COLO668 (cell line): ENCODE measurements at regions not wholly inside any gene's neighbourhood (a gene's known extent, or its start where the extent isn't known, plus 50 kb on each side); places are given as distances from the start of the nearest gene placed in this dataset.

Experiments
- DNase-seq: peaks from one replicate; lab custom pipeline; 2025; ENCODE audit not compliant: unreplicated experiment; lab: John Stamatoyannopoulos, UW

GRCh38 chr13:34217343-34218025 lies 399.5 kb downstream of the RFC3 start:
- no peak for DNase-seq

GRCh38 chr13:34223984-34224383 lies 406.0 kb downstream of the RFC3 start:
- DNase-seq = no peak

DNA sequence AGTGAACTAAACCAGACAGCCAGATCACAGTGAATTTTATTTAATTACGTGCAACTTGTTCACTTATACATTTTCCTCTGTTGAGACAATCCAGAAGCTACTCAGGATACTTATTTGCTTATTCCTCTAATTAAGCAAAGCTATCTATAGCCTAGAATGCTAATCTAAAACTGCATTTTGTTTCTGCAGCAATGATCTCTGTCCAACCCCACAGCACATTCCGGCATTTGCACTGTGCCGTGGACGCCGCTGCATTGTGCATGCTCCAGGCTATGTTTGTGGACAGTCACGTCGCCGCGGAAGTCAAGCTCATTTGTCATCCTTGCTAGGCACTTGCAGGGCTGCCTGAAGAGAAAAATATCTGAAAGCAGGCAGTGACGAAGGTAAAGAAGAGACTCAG lies 406.9 kb downstream of the RFC3 start:
- no peak for DNase-seq

DNA sequence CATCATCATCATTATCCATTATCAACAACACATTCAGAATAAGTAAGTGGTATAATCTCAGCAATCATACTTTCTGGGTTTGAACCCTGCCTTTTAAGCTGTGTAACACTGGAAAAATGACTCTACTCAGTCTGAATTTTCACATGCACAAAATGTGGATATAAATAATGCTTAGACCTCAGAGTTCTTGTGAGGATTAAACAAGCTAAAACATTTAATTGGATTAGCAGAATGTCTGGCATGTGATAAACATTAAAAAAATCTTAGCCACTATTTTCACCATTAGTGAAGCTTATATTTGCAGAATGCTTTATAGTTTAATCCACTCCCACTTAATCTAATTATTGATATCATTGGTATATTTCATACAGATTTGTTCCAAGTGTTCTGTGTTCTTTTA lies 412.3 kb downstream of the RFC3 start:
- DNase-seq = no peak

DNA sequence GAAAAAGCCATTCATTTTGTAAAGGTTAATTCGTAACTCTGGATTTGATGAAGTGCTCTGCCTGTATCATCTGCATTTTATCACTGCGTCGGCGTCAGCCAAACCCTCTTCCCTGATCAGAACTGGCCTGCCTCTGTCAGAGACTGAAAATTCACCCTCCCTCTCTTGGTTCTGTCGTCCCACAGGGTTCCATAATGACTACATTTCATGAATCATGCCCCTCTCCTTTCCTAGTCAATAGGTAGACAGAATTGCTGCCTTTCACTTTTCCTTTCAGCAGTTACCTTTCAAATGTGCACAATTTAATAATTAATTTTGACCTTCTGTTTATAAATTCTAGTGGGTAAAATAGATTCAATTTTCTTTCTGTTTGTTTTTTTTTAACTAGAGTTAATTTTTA lies 423.4 kb downstream of the RFC3 start:
- DNase-seq = no peak

GRCh38 chr13:34243403-34243802 lies 425.5 kb downstream of the RFC3 start:
- no peak for DNase-seq

GRCh38 chr13:34246511-34246910 lies 428.6 kb downstream of the RFC3 start:
- no peak for DNase-seq

GRCh38 chr13:34247596-34247995 lies 429.6 kb downstream of the RFC3 start:
- no peak for DNase-seq

DNA sequence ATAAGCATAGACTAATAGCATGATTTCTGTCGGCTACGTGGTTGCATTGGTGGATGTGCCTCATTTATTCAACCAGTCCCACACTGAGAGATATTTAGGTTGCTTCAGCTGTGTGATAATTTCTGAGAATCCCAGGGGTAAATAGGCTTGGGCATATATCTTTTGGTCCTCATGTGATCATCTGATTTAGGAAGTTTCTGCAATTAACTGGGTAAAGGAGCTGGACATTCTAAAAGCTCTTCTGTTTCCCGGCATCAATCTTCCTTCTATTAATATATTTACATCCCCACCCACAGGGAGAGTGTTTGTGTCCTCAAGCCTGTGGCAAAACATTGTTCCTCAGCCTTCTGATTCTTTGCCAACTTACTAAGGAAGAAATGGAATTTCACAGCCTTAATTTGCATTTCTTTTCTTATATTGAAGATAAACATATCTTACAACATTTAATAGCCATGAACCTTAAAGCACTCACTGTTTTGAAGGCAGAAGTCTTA lies 431.6 kb downstream of the RFC3 start:
- DNase-seq = no peak

- no peak for DNase-seq
Observed at GRCh38 chr13:34250151-34250670, 432.3 kb downstream of the RFC3 start.

DNA sequence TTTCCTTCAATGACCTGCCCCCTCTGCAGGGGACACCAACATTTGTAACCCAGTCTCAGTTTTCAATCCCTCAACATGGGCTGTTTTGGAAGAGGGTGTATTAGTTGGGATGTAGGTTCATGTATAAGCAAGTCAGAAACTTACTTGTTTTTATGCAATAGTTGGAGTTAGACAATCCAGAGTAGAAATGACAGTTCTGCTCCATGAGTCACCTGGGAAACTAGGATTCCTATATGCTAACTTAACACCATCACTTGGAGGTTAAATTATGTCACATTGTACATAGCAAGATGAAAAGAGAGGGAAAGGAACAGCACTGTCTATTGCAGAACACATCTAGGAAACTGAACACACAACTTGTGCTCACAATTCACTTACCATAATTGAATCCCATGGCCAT lies 436.4 kb downstream of the RFC3 start:
- no peak for DNase-seq

DNA sequence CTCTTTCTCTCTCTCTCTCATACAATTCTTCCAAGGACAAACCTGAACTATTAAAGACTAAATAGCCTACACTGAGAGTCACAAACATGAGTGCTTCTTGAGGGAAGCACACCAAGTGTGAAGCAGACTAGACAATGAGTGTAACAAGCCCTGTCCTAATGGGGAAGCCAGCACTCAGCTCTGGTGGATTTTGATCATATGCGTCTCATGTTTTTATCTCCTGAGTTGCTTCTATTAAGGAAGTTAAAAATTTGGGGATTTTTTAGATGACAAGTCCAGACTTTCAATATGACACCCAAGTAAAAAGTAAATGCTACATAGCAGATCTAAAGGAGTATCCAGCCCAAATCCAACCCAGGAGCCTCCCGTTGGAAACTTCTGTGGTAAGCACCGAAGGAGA lies 437.8 kb downstream of the RFC3 start:
- DNase-seq = no peak

DNA sequence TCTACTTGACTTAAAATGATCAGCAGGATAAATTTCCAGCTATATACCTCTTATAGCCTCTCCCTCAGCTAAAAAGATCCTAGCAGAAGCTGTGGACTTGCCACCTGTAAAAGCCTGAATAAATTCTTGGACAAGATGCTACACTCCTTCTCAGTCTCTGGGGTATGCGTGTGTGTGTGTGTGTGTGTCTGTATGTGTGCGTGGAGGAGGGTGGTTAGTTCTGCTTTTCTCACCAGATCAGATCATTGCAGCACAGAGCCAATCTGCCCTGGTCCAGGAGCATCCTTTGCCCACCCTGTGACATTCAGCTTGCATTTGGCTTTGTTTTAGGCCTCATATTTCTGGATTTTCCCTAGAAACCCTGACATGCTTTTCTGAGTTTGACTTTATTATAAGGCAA lies 438.3 kb downstream of the RFC3 start:
- no peak for DNase-seq

- no peak for DNase-seq
Observed at GRCh38 chr13:34257966-34258365, 440.0 kb downstream of the RFC3 start.

DNA sequence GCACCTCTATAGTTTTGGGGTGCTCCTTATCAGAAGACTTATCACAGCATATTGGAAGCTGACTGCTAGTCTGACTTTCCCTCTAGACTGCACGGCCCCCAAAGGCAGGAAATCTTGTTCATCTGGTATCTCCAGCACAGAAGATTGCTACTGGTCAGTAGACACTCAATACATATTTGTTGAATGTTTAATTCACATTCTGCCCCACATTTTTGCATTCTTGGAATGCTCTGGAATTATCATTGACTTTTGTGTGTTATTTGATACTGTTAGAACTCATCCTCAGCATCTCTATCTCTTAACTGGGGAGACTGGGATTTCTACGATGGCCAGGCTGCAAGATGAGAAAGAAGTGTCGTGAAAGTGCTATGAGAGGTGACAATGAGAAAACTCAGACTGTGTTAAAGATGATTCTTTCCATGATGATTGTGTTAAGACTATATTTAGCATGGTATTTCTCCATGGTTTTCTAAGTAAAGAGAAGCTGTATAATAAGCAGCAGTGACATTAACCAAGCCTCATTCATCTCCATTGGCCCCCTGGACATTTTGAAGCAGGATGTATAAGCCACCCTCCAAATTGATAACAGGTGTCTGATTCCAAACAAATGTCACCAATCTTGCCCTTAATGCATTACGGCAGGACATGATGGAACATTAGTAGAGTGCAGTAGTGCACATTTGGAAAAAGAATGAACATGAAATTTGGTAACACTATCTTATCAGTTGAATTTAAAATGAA lies 440.9 kb downstream of the RFC3 start:
- no peak for DNase-seq

DNA sequence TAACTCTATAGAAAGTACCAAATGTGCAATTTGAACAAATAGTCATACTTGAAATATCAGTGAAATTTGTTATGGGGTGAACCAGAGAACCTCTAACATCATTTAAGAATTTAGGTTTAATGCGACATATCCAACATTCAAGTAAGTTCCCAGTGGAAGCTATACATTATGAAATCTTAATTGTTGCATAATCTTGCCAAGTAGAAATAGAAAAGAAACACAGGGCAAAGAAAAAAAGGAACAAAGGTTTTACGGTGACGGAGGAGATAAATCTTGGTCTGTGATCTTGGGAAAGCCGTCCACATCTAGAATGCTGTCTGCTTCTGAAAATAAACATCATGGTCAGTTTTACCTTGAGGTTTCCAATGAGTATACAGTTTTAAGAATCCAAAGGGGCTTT lies 445.7 kb downstream of the RFC3 start:
- no peak for DNase-seq

GRCh38 chr13:34265046-34265679 lies 447.2 kb downstream of the RFC3 start:
- DNase-seq = no peak

DNA sequence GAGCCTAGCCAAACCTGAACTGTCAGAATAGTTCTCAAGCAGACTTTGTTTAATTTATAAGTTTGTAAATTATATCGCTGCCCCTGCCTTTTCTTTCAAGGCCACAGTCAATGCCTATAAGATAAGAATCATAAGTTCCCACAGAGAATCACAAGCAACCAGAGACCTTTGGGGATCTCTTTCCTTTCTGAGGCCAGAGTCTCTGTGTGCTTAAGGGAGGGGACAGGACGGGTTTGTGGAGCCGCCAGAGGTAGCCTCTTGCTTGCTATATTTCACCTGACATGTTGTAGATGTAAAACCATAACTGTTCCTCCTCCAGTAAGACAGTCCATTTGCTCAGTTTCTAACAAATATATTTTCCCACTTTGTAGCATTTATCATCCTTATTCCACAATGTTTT lies 458.8 kb downstream of the RFC3 start:
- DNase-seq = no peak

DNA sequence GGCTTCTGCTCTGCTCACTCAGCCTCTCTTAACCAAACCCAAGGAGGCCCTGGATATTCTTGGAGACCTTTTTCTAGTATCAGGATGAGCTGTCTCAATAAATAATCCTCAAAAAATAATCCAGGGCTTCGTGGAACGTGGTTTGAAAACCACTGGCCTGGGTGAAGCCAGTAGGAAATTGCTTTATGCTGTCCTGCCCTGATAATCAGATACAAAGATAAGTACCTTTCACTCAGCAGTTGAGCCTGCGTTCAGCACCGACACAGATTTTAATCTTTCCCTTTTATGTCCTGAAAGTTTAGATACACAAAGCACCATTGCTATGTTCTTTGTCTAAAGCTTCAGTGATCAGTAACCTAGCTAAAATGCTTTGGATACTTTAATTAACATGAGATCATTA lies 460.0 kb downstream of the RFC3 start:
- DNase-seq = no peak

DNA sequence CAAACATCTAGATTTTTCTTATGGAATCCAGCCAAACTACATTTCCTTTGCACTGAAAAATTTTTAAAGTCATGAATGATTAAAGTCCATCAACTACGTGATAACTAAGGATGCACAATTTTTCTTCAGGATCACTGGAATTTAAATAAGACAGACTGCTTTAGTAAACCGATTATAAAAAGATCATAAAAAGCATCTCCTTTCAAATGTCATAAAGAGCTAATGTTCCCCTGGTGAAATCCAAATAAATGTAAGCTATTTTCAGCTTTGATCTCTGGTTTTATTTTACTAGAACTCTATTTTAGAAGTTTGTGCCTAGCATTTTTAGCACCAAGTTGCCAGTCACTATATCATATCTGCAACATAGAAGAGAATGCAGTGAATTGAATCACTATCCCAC lies 460.8 kb downstream of the RFC3 start:
- DNase-seq = no peak

DNA sequence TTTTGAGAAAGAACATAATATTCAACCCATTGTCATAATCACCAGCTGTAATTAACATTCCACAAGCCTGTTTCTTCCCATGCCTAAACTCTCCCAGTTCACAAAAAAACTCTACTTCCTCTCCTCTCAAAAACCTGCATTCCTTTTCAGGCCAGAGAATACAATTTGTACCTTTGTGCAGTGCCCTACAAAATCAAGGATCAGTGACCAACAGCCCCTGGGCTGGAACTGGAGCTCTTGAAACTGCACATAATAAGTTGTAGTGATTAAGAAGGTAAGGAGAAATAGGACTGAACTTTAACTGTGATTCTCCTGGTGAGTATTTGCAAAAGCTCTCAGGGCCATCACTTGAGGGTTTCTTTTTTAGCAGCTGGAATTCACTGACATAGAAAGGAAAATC lies 472.7 kb downstream of the RFC3 start:
- no peak for DNase-seq
